RWPE2 (cell line): ENCODE measurements at regions not wholly inside any gene's neighbourhood (a gene's known extent, or its start where the extent isn't known, plus 50 kb on each side); places are given as distances from the start of the nearest gene placed in this dataset.

Experiments
- ATAC-seq: fragments of 200-7000 bp; cut with Tn5 transposase; 3 replicates; pipeline ENCODE4 v1.9.1; 2021; ENCODE audit warnings: low read depth
- DNase-seq: peaks from one replicate; pipeline ENCODE4 v3.0.0-alpha.2; 2020; ENCODE audit warnings: low spot score
- H3K27ac ChIP-seq: fragments of 450-650 bp; 2 replicates; pipeline ENCODE4 v1.5.1; 2017; ENCODE audit warnings: mild to moderate bottlenecking; ENCODE audit not compliant: poor library complexity, severe bottlenecking
- H3K27me3 ChIP-seq: fragments of 250-450 bp; sonication (Bioruptor Pico); 2 replicates; pipeline ENCODE4 v1.5.1; 2021; ENCODE audit warnings: mild to moderate bottlenecking, moderate library complexity; ENCODE audit not compliant: insufficient read depth, poor library complexity, severe bottlenecking
- H3K36me3 ChIP-seq: fragments of 250-450 bp; sonication (Bioruptor Pico); 2 replicates; pipeline ENCODE4 v1.5.1; 2020; ENCODE audit warnings: low read depth, mild to moderate bottlenecking, moderate library complexity
- H3K4me1 ChIP-seq: fragments of 250-450 bp; sonication (Bioruptor Pico); 2 replicates; pipeline ENCODE4 v1.5.1; 2021; ENCODE audit warnings: mild to moderate bottlenecking, moderate library complexity; ENCODE audit not compliant: insufficient read depth, poor library complexity, severe bottlenecking
- H3K4me3 ChIP-seq: fragments of 250-450 bp; sonication (Bioruptor Pico); 2 replicates; pipeline ENCODE4 v1.5.1; 2021; ENCODE audit warnings: mild to moderate bottlenecking, moderate library complexity; ENCODE audit not compliant: severe bottlenecking
- H3K9me3 ChIP-seq: fragments of 250-450 bp; sonication (Bioruptor Pico); 2 replicates; pipeline ENCODE4 v1.5.1; 2021; ENCODE audit warnings: mild to moderate bottlenecking, moderate library complexity; ENCODE audit not compliant: severe bottlenecking
- TF ChIP-seq, protein P1 (sequence below): fragments of 450-650 bp; IDR thresholded peaks from one replicate; pipeline ENCODE4 v1.5.1; 2017; ENCODE audit warnings: mild to moderate bottlenecking, moderate library complexity; ENCODE audit not compliant: poor library complexity, severe bottlenecking

DNA sequence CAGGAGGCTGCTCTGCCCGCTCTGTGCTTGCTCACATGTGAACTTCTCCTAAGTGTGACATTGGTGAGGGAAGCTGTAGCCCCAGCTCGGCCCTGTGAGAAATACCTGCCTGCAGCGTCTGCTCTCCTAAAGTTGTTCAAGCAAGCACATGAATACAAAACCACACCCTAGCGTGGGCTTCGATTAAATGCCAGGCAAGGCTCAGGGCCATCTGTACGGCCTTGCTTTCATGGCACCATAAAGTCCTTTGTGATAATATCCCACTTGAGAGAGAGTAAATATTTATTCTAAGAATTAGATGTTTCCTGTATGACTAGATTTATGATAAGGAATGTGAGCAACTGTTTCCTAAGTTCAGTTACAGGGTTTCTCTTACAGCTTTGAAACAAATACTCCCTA, 262.8 kb upstream of the KLF14 start:
- peak; percentile 83 for ATAC-seq
- H3K4me3 ChIP-seq = no peak overlapping the region
- TF ChIP-seq, protein P1, sequence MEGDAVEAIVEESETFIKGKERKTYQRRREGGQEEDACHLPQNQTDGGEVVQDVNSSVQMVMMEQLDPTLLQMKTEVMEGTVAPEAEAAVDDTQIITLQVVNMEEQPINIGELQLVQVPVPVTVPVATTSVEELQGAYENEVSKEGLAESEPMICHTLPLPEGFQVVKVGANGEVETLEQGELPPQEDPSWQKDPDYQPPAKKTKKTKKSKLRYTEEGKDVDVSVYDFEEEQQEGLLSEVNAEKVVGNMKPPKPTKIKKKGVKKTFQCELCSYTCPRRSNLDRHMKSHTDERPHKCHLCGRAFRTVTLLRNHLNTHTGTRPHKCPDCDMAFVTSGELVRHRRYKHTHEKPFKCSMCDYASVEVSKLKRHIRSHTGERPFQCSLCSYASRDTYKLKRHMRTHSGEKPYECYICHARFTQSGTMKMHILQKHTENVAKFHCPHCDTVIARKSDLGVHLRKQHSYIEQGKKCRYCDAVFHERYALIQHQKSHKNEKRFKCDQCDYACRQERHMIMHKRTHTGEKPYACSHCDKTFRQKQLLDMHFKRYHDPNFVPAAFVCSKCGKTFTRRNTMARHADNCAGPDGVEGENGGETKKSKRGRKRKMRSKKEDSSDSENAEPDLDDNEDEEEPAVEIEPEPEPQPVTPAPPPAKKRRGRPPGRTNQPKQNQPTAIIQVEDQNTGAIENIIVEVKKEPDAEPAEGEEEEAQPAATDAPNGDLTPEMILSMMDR = no peak
- no peaks in the 10 kb centered on the region for H3K36me3 ChIP-seq
- no peaks in the 10 kb centered on the region for H3K9me3 ChIP-seq
- no peaks in the 10 kb centered on the region for H3K27me3 ChIP-seq
- peak overlapping the region; percentile 70 for H3K27ac ChIP-seq
- no peak for DNase-seq
- H3K4me1 ChIP-seq = peaks cover 47% of the 10 kb centered on the region

DNA sequence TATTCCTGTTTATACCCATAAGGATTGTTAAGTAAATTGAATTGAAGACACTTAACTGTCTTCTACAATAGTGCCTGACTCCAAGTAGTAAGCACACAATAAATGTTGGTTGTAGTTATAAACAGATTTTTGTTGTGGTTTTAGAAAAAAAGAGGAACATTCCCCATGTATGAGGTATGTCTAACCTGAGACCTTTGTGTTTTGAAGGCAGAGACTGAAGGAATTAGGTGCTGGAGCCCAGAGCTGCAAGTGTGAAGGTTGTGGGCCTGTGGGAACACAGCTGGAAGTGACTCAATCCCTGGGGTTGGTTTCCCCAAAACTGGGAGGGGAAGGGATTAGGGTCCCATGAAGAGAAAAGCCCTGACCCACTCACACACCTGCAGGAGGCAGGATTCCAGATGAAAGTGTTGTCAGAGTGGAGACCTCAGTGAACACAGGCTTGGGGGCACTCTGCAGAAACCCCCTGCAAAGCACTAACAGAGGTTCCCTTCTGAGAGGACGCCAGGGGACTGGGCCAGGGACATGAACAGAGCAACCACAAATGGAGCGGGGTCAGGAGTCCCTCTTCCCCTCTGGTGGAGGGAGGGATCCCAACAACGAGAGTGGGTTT, 265.1 kb upstream of the KLF14 start:
- Histone ChIP-seq H3K36me3 (no peaks in the 10 kb centered on the region), H3K4me1 (peaks cover 47% of the 10 kb centered on the region), H3K27me3 (no peaks in the 10 kb centered on the region), H3K9me3 (no peaks in the 10 kb centered on the region), H3K4me3 (no peak overlapping the region), H3K27ac (peak overlapping the region; percentile 20)
- DNase-seq (no peak), ATAC-seq (peak; percentile 72)
- TF ChIP-seq, protein P1 = no peak

DNA sequence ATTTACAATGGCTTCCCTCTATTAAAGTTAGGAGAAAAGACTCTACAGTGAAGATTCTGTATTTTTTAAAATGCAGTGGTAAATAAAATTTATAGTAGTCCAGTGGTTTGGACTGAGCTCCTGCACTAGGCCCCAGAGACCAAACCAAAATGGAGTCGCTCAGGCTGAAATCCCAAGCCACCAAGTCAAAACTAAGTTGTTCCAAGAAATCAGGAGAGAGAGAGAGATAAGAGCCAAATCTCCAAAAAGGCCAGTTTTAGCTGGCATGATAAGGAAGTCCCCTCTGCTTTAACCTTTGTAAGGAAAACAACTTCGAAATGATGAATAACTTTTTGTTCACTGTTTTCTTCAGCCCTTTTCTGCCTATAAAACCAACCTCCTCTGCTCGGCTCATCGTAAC, 265.9 kb upstream of the KLF14 start:
- no peak for DNase-seq
- Histone ChIP-seq H3K36me3 (no peaks in the 10 kb centered on the region), H3K4me3 (no peak overlapping the region), H3K4me1 (peaks cover 41% of the 10 kb centered on the region), H3K9me3 (no peaks in the 10 kb centered on the region), H3K27me3 (no peaks in the 10 kb centered on the region), H3K27ac (peak overlapping the region; percentile 20)
- ATAC-seq = no peak
- TF ChIP-seq, protein P1 = no peak

DNA sequence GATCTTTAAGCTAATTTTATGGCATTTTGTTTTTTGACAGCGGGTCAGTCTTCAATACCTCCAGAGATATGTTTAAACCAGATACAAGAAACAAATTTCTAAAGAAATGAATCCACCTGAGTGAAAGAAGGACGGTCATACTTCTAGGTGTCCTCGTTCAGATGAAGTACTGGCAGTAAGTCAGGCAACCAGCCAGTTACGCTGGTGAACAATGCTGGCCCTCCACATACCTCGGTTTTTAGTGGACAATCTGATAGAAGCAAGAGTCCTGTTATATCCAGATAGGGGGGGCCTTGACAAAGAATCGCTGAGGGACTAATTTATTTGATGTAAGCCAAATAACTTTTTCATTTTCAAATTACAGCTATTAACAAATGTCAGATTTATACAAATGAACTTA, 266.4 kb upstream of the KLF14 start:
- ATAC-seq (no peak), DNase-seq (no peak)
- no peaks in the 10 kb centered on the region for H3K9me3 ChIP-seq
- TF ChIP-seq, protein P1 = no peak
- no peaks in the 10 kb centered on the region for H3K27me3 ChIP-seq
- peaks cover 36% of the 10 kb centered on the region for H3K4me1 ChIP-seq
- no peaks in the 10 kb centered on the region for H3K36me3 ChIP-seq
- no peak overlapping the region for H3K4me3 ChIP-seq
- no peak overlapping the region for H3K27ac ChIP-seq

DNA sequence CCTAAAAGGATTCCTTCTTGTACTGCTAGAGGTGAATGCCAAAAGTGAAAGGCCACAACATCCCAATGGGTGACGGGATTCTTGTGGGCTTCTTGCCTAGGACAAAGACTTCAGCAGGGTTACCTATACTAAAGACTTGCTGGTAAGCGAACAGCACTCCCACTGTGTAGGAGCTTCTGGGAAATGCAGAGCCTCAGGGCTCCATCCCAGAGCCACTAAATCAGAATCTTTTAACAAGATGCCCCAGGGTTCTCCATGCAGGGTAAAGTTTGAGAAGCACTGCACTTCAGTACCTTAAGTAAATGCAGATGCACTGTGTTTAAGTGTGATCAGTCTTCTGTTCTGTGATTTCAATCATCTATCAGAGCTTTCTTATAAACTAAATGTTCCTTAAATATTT, 266.9 kb upstream of the KLF14 start:
- no peaks in the 10 kb centered on the region for H3K27me3 ChIP-seq
- H3K4me3 ChIP-seq = no peak overlapping the region
- H3K27ac ChIP-seq = no peak overlapping the region
- no peaks in the 10 kb centered on the region for H3K36me3 ChIP-seq
- no peaks in the 10 kb centered on the region for H3K9me3 ChIP-seq
- ATAC-seq = no peak
- DNase-seq = no peak
- H3K4me1 ChIP-seq = peaks cover 31% of the 10 kb centered on the region
- TF ChIP-seq, protein P1 = no peak
